K562 (cell line): ENCODE measurements at regions not wholly inside any gene's neighbourhood (a gene's known extent, or its start where the extent isn't known, plus 50 kb on each side); places are given as distances from the start of the nearest gene placed in this dataset.

Source experiments
- ATAC-seq: fragments of 200-7000 bp; cut with Tn5 transposase; 3 replicates; pipeline ENCODE4 v1.9.1; 2020; ENCODE audit warnings: moderate library complexity
- BruUV-seq: library from RNA; stranded (reverse); fragments of 400-500 nt; replicated peaks from 2 replicates; lab custom pipeline; 2021; lab: Mats Ljungman, UMichigan
- CTCF ChIA-PET: fragments of 300-600 bp; formaldehyde crosslinking; extraction: SDS; loops from one replicate; lab custom pipeline; 2021; ENCODE audit warnings: low intra/inter-chr PET ratio; lab: Yijun Ruan, JAX
- POLR2A ChIA-PET: fragments of 300-600, 350-650 bp; sonication (Branson Sonifier 250); formaldehyde crosslinking; extraction: SDS; loops from one replicate; lab custom pipeline; 2021; ENCODE audit warnings: antibody characterized with exemption, inconsistent platforms; lab: Yijun Ruan, JAX
- DNase-seq, 4 experiments: peaks; one replicate each; pipeline versions ENCODE4 v3.0.0 to v3.0.0-alpha.2; 2011 to 2018; ENCODE audit warnings: low spot score in 3 of 4, mixed read lengths in 3 of 4; ENCODE audit errors: extremely low read depth in 1 of 4
- FAIRE-seq: peaks from 2 replicates; lab custom pipeline; 2011; peaks lifted over from hg19 to GRCh38; lab: Jason Lieb, UNC
- H2AFZ ChIP-seq: 2 replicates; pipeline ENCODE4 v1.6.0; 2011; ENCODE audit warnings: low read depth, low read length, control low read depth, inconsistent platforms
- H3K27ac ChIP-seq: fragments of 200-600 bp; 3 replicates; pipeline ENCODE4 v1.8.0; 2011; ENCODE audit warnings: low read depth, mild to moderate bottlenecking, control low read depth, inconsistent platforms, low read length, moderate library complexity, mixed read lengths; ENCODE audit errors: extremely low read depth
- H3K27me3 ChIP-seq, 2 experiments: fragments of 300-600 bp in 1 of 2; 2 replicates in 1 of 2; 3 replicates in 1 of 2; pipeline versions ENCODE4 v1.6.0 to v1.8.0; 2011; ENCODE audit warnings: inconsistent platforms in 2 of 2, low read length in 2 of 2, mild to moderate bottlenecking in 1 of 2, mixed read lengths in 1 of 2, moderate library complexity in 1 of 2; ENCODE audit not compliant: control insufficient read depth in 2 of 2, insufficient read depth in 2 of 2
- H3K36me3 ChIP-seq: fragments of 300-600 bp; 3 replicates; pipeline ENCODE4 v1.8.0; 2011; ENCODE audit warnings: mild to moderate bottlenecking, low read length, inconsistent platforms; ENCODE audit not compliant: control insufficient read depth, insufficient read depth
- H3K4me1 ChIP-seq, 2 experiments: fragments of 200-600 bp in 1 of 2; replicated peaks in 1 of 2; 2 replicates in 1 of 2; 3 replicates in 1 of 2; pipeline versions ENCODE4 v1.5.1 to v1.8.0; 2011; ENCODE audit warnings: inconsistent platforms in 2 of 2, low read length in 2 of 2, mild to moderate bottlenecking in 1 of 2, mixed read lengths in 1 of 2, moderate library complexity in 1 of 2; ENCODE audit not compliant: control insufficient read depth in 2 of 2, insufficient read depth in 2 of 2
- H3K4me2 ChIP-seq: 2 replicates; pipeline ENCODE4 v1.6.1; 2011; ENCODE audit warnings: low read length, control low read depth, inconsistent platforms, mixed read lengths; ENCODE audit not compliant: insufficient read depth
- H3K4me3 ChIP-seq: fragments of 200-600 bp; sonication (generic), shearing (Covaris generic); 2 replicates; pipeline ENCODE4 v1.5.1; 2016; ENCODE audit warnings: control low read depth, inconsistent platforms
- H3K79me2 ChIP-seq: fragments of 200-600 bp; 3 replicates; pipeline ENCODE4 v1.8.0; 2011; ENCODE audit warnings: low read length, inconsistent platforms; ENCODE audit not compliant: control insufficient read depth, insufficient read depth
- H3K9ac ChIP-seq, 2 experiments: 2 replicates each; pipeline versions ENCODE4 v1.6.0 to v1.6.1; 2011; ENCODE audit warnings: low read depth in 2 of 2, low read length in 2 of 2, control low read depth in 1 of 2, inconsistent platforms in 1 of 2, mild to moderate bottlenecking in 1 of 2, mixed read lengths in 1 of 2; ENCODE audit not compliant: insufficient read depth in 1 of 2
- H3K9me1 ChIP-seq: one replicate; pipeline ENCODE4 v1.6.0; 2011; ENCODE audit warnings: inconsistent platforms, mild to moderate bottlenecking, low read length, moderate library complexity; ENCODE audit not compliant: control insufficient read depth, insufficient read depth
- H3K9me3 ChIP-seq: replicated peaks from 2 replicates; pipeline ENCODE4 v1.5.1; 2011; ENCODE audit warnings: low read depth, low read length, inconsistent platforms; ENCODE audit not compliant: control insufficient read depth, insufficient read depth
- H4K20me1 ChIP-seq: replicated peaks from 2 replicates; pipeline ENCODE4 v1.6.1; 2011; ENCODE audit warnings: low read length, inconsistent platforms, mixed read lengths; ENCODE audit not compliant: control insufficient read depth, insufficient read depth
- BCL6 ChIP-seq: fragments of 250-450 bp; sonication (Bioruptor Pico); IDR thresholded peaks from 2 replicates; pipeline ENCODE4 v1.4.0; 2020
- CEBPG ChIP-seq, 3 experiments: fragments of 200-800 bp in 1 of 3; sonication (Bioruptor generic) in 1 of 3; sonication (generic) in 1 of 3; formaldehyde crosslinking in 1 of 3; IDR thresholded peaks in 2 of 3; conservative IDR thresholded peaks in 1 of 3; 2 replicates each; pipeline versions ENCODE4 v1.6.1 to v1.8.0; 2016 to 2022; ENCODE audit warnings: missing compliant biosample characterization in 2 of 3, missing genetic modification characterization in 2 of 3, mild to moderate bottlenecking in 1 of 3, missing genetic modification reagents in 1 of 3
- NCOA6 ChIP-seq: fragments of 450-650 bp; IDR thresholded peaks from 2 replicates; pipeline ENCODE4 v1.6.1; 2017; ENCODE audit warnings: mild to moderate bottlenecking
- NFATC3 ChIP-seq: fragments of 450-650 bp; IDR thresholded peaks from 2 replicates; pipeline ENCODE4 v1.6.1; 2017; ENCODE audit warnings: mild to moderate bottlenecking
- POLR2G ChIP-seq: fragments of 200-400 bp; formaldehyde crosslinking; IDR thresholded peaks from 2 replicates; pipeline ENCODE4 v1.6.1; 2017; ENCODE audit warnings: low read depth, mild to moderate bottlenecking, antibody characterized with exemption, low read length, moderate library complexity
- RB1 ChIP-seq: fragments of 450-650 bp; IDR thresholded peaks from 2 replicates; pipeline ENCODE4 v1.6.1; 2017; ENCODE audit warnings: low read depth, mild to moderate bottlenecking
- STAT5B ChIP-seq: fragments of 250-450 bp; sonication (Bioruptor Pico); IDR thresholded peaks from 2 replicates; pipeline ENCODE4 v1.8.0; 2021; ENCODE audit warnings: mild to moderate bottlenecking, inconsistent platforms
- TOE1 ChIP-seq, 2 experiments: fragments of 450-650 bp in 1 of 2; sonication (generic) in 1 of 2; formaldehyde crosslinking in 1 of 2; IDR thresholded peaks; 2 replicates each; pipeline versions ENCODE4 v1.7.1 to v1.8.0; 2016 to 2022; ENCODE audit warnings: borderline replicate concordance in 2 of 2, mild to moderate bottlenecking in 2 of 2, antibody characterized with exemption in 1 of 2, inconsistent platforms in 1 of 2, low read depth in 1 of 2, missing genetic modification reagents in 1 of 2, moderate library complexity in 1 of 2
- TRIM25 ChIP-seq: fragments of 450-650 bp; IDR thresholded peaks from 2 replicates; pipeline ENCODE4 v1.7.0; 2016; ENCODE audit warnings: borderline replicate concordance
- ZBTB8A ChIP-seq: fragments of 450-650 bp; IDR thresholded peaks from 2 replicates; pipeline ENCODE4 v1.6.1; 2018; ENCODE audit warnings: mild to moderate bottlenecking, moderate library complexity; ENCODE audit not compliant: partially characterized antibody
- ZNF551 ChIP-seq: fragments of 250-450 bp; sonication (Bioruptor Pico); IDR thresholded peaks from 2 replicates; pipeline ENCODE4 v1.5.0; 2021; ENCODE audit warnings: mild to moderate bottlenecking, moderate library complexity
- WGBS: fragments of 100-300 bp; shearing (Covaris generic); methylation state at CpG from one replicate; pipeline ENCODE4 v1.1.6; 2016; ENCODE audit warnings: low coverage, mixed read lengths; ENCODE audit not compliant: insufficient coverage; ENCODE audit errors: missing lambda C conversion rate; 5-methylcytosine and 5-hydroxymethylcytosine counted together
- in situ Hi-C: fragments of 300-500 bp; cut with MboI; formaldehyde crosslinking; loops from 4 replicates; pipeline ENCODE4 v1.15.0; 2018; ENCODE audit warnings: inconsistent platforms, mixed read lengths
- intact Hi-C: fragments of 100-400 bp; cut with micrococcal nuclease; formaldehyde crosslinking; loops from 2 replicates; pipeline ENCODE4 v1.14.2; 2022

GRCh38 chr11:115665958-115666357 is 161.7 kb upstream of the CADM1 start:
- Histone ChIP-seq H3K4me1 (no peaks in the 10 kb centered on the region), H3K9ac (no peak overlapping the region), H3K36me3 (no peaks in the 10 kb centered on the region), H3K4me3 (no peak overlapping the region), H3K4me2 (no peak overlapping the region), H2AFZ (no peak overlapping the region), H3K79me2 (no peaks in the 10 kb centered on the region), H4K20me1 (no peaks in the 10 kb centered on the region; the same call in 1 of the 2 replicates), H3K27ac (no peak overlapping the region), H3K27me3 (peaks cover 0 to under 1% of the 10 kb centered on the region in 2 experiments; a peak in 1 of 5 replicates), H3K9me3 (no peaks in the 10 kb centered on the region), H3K9me1 (no peaks in the 10 kb centered on the region)
- WGBS, result 0% methylated on average over 1 of the region's 1 CpG
- FAIRE-seq (no peak), DNase-seq (no peak), ATAC-seq (no peak)
- no TSS peak for BruUV-seq
- ChIA-PET POLR2A (no interaction called here), CTCF (no interaction called here)
- in situ Hi-C loops, result no loop called here
- intact Hi-C loops, result no loop called here
- TF ChIP-seq NCOA6 (no peak), BCL6 (CRISPR knock-in tag) (no peak), POLR2G (no peak), STAT5B (CRISPR knock-in tag) (no peak), CEBPG (CRISPR knock-in tag; IDR thresholded peaks at IDR 0.05) (no peak), CEBPG (tag; conservative IDR thresholded peaks at IDR 0.05 in 1 of 2, IDR thresholded peaks at IDR 0.05 in 1 of 2) (no peak), TOE1 (IDR thresholded peaks at IDR 0.05; ENCODE audit: borderline replicate concordance) (no peak), TOE1 (CRISPR knock-in tag; IDR thresholded peaks at IDR 0.05; ENCODE audit: borderline replicate concordance, low read depth) (no peak), RB1 (no peak), ZBTB8A (no peak), TRIM25 (no peak), NFATC3 (no peak), ZNF551 (CRISPR knock-in tag) (no peak)
